Activated CD4-positive, alpha-beta T cell treated with anti-CD3 and anti-CD28 coated beads, Interleukin-2, amount 10 ng/mL, durations not matched to agents 24 days and 14 days (primary cell): ENCODE measurements at regions not wholly inside any gene's neighbourhood (a gene's known extent, or its start where the extent isn't known, plus 50 kb on each side); places are given as distances from the start of the nearest gene placed in this dataset.
A peak's percentile ranks its signal among the peaks of the same experiment; 100 is the strongest.

Experiments
- DNase-seq: peaks from one replicate; pipeline ENCODE4 v3.0.0; 2022
- H3K27ac Mint-ChIP-seq: one replicate; pipeline ENCODE4 v1.8.0; 2022; ENCODE audit warnings: mild to moderate bottlenecking, mixed read lengths
- H3K27me3 Mint-ChIP-seq: one replicate; pipeline ENCODE4 v1.8.0; 2022; ENCODE audit warnings: mixed read lengths
- H3K36me3 Mint-ChIP-seq: one replicate; pipeline ENCODE4 v1.8.0; 2022; ENCODE audit warnings: low read depth, mild to moderate bottlenecking, mixed read lengths
- H3K4me1 Mint-ChIP-seq: one replicate; pipeline ENCODE4 v1.8.0; 2021; ENCODE audit warnings: mixed read lengths
- H3K4me3 Mint-ChIP-seq: one replicate; pipeline ENCODE4 v1.8.0; 2022; ENCODE audit warnings: mild to moderate bottlenecking, moderate library complexity, mixed read lengths
- H3K9me3 Mint-ChIP-seq: one replicate; pipeline ENCODE4 v1.8.0; 2021; ENCODE audit warnings: mixed read lengths
- intact Hi-C: fragments of 100-400 bp; cut with micrococcal nuclease; formaldehyde crosslinking; loops from one replicate; pipeline ENCODE4 v1.15.1; 2023

DNA sequence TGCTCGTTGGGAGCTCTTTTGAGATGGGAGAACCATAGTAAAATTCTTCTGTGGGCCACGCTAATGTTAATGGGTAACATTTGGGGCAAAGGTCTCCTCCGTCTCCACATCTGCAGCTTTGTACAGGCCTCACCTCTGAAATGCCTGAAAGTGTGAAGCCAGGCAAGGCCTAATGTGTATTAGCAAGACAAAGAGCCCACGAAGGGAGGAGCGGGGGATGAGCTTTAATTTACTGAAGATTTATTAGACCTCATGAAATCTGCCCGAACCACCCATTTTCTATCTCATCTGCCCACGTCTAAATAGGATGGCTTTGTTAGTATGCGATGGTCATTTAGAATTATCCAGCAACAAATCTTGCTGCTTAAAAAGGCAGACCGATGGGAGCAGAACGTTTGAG lies 408.9 kb downstream of the PMP22 start:
- no peaks in the 10 kb centered on the region for H3K4me1 Mint-ChIP-seq
- DNase-seq, result no peak
- H3K27ac Mint-ChIP-seq, result no peak overlapping the region
- H3K36me3 Mint-ChIP-seq, result no peaks in the 10 kb centered on the region
- intact Hi-C loops, result no loop called here
- no peaks in the 10 kb centered on the region for H3K27me3 Mint-ChIP-seq
- no peaks in the 10 kb centered on the region for H3K9me3 Mint-ChIP-seq
- H3K4me3 Mint-ChIP-seq, result no peak overlapping the region

- Mint-ChIP-seq H3K36me3 (no peaks in the 10 kb centered on the region), H3K4me3 (no peak overlapping the region), H3K9me3 (no peaks in the 10 kb centered on the region), H3K27me3 (no peaks in the 10 kb centered on the region), H3K27ac (no peak overlapping the region), H3K4me1 (no peaks in the 10 kb centered on the region)
- intact Hi-C loops, result no loop called here
- no peak for DNase-seq
Observed at GRCh38 chr17:14854691-14855090, 410.4 kb downstream of the PMP22 start.

GRCh38 chr17:14845591-14846281 lies 419.4 kb downstream of the PMP22 start:
- Mint-ChIP-seq H3K9me3 (no peaks in the 10 kb centered on the region), H3K27ac (no peak overlapping the region), H3K4me3 (no peak overlapping the region), H3K36me3 (no peaks in the 10 kb centered on the region), H3K4me1 (no peaks in the 10 kb centered on the region), H3K27me3 (no peaks in the 10 kb centered on the region)
- DNase-seq, result no peak
- intact Hi-C loops, result no loop called here

- Mint-ChIP-seq H3K4me1 (no peaks in the 10 kb centered on the region), H3K4me3 (no peak overlapping the region), H3K9me3 (no peaks in the 10 kb centered on the region), H3K36me3 (no peaks in the 10 kb centered on the region), H3K27me3 (no peaks in the 10 kb centered on the region), H3K27ac (no peak overlapping the region)
- no peak for DNase-seq
- intact Hi-C loops, result no loop called here
Observed at GRCh38 chr17:14843086-14843795, 421.9 kb downstream of the PMP22 start.

DNA sequence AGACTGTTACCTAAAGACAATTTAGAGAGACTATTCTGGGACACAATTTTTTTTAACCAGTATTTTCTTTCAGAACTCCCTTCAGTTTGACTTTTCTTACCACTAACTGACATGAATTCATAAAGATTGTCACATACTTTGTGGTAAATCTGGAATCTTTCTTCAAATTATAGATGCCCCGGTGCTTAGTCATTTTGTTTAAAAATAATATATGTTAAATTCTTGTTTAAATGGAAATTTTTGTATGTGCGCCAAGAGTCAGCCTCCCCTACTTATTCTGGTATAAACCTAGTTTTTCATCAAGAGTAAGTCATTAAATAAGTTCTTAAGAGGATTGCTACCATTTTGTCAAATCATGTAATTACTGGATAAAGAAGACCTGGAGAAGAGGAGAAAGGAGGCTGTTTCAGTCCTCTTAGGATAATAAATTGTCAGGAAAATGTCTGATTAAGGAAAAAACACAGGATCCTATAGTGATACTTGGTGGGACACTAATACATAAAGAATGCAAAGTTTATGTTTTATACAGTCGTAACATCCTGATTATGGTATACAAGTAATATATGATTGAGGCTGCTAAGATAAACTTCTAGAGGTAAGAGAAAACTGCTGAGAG lies 424.4 kb downstream of the PMP22 start:
- Mint-ChIP-seq H3K4me3 (no peak overlapping the region), H3K4me1 (no peaks in the 10 kb centered on the region), H3K36me3 (no peaks in the 10 kb centered on the region), H3K27me3 (no peaks in the 10 kb centered on the region), H3K27ac (no peak overlapping the region), H3K9me3 (no peaks in the 10 kb centered on the region)
- intact Hi-C loops, result no loop called here
- DNase-seq, result no peak

DNA sequence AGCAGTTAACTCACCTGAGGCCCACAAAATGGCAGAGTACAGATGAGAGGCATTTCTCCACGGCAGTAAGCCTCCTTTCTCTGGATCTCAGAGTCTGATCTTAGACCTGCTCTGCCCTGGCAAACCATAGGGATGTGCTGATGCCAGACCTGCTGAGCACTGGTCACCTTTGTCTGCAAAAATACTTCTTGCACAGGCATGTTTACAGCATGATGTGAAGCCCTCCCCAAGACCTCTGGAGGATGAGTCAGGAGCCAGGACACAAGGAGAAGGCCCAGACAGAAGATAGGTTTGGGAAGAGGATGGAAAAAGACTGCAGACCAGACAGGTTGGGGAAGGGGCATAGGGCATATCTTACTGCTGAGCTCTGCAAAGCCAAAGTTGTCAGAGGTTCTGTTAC lies 426.6 kb downstream of the PMP22 start:
- intact Hi-C loops, result no loop called here
- no peak overlapping the region for H3K27ac Mint-ChIP-seq
- no peaks in the 10 kb centered on the region for H3K9me3 Mint-ChIP-seq
- no peaks in the 10 kb centered on the region for H3K36me3 Mint-ChIP-seq
- no peaks in the 10 kb centered on the region for H3K4me1 Mint-ChIP-seq
- H3K4me3 Mint-ChIP-seq, result no peak overlapping the region
- no peak for DNase-seq
- no peaks in the 10 kb centered on the region for H3K27me3 Mint-ChIP-seq

DNA sequence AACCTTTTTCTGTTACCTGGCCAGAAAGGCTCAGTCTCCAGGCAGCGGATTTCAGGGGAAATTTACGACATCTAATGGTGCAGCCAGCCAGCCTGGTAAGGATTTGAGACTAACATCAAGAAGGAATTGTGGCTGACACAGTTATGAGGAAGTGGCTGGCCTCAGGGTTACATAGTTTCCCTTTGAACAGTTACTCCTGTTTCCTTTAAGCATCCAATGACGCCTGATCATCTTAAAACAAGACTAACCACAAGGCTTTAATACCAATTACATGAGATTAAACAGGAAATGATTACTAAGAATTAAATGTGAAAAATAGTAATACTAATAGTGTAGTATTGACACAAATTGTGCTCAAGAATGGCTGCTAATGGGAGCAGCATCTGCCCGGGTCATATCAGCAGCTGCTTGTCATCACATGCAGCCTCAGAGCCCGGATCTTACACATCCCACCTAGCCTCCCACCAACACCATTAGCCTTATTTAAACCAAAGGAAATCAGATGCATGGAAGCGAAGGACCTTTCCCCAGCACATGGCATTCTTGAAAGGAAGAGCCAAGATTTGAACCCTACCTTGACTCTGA lies 431.8 kb downstream of the PMP22 start:
- Mint-ChIP-seq H3K4me3 (no peak overlapping the region), H3K4me1 (no peaks in the 10 kb centered on the region), H3K27me3 (no peaks in the 10 kb centered on the region), H3K9me3 (no peaks in the 10 kb centered on the region), H3K27ac (no peak overlapping the region), H3K36me3 (no peaks in the 10 kb centered on the region)
- intact Hi-C loops, result no loop called here
- no peak for DNase-seq

- no peak for DNase-seq
- Mint-ChIP-seq H3K9me3 (no peaks in the 10 kb centered on the region), H3K27me3 (no peaks in the 10 kb centered on the region), H3K4me3 (no peak overlapping the region), H3K4me1 (no peaks in the 10 kb centered on the region), H3K36me3 (no peaks in the 10 kb centered on the region), H3K27ac (no peak overlapping the region)
- intact Hi-C loops, result no loop called here
Observed at GRCh38 chr17:14831491-14831890, 433.6 kb downstream of the PMP22 start.

DNA sequence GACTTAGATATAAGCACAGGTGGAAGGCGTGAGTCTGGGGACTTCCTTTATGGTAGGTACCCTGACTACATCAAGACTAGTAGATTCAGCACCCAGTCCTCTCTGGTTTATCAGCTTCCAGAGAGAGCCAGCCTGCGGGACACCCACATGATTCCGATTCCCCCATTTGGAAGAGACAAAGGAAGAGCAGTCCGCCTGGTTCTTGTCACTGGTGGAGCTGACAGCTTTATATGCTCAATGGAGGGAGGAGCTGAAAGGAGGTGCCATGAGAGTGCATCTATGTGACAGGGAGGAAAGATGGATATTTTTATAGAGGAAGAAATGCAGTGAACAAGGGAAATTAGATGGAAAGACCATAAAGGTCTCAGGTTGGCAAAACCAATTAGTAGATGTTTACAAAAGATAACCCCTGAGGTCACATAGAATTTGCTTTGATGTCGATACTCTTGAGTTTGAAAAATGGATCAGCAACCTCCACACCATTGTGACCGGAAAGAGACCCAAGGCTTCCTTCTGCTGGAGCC lies 437.7 kb downstream of the PMP22 start:
- Mint-ChIP-seq H3K9me3 (no peaks in the 10 kb centered on the region), H3K4me3 (no peak overlapping the region), H3K4me1 (no peaks in the 10 kb centered on the region), H3K27ac (no peak overlapping the region), H3K27me3 (no peaks in the 10 kb centered on the region), H3K36me3 (no peaks in the 10 kb centered on the region)
- DNase-seq, result no peak
- intact Hi-C loops, result no loop called here

- H3K27ac Mint-ChIP-seq, result no peak overlapping the region
- DNase-seq, result no peak
- no peaks in the 10 kb centered on the region for H3K9me3 Mint-ChIP-seq
- no peaks in the 10 kb centered on the region for H3K27me3 Mint-ChIP-seq
- H3K4me3 Mint-ChIP-seq, result no peak overlapping the region
- H3K36me3 Mint-ChIP-seq, result no peaks in the 10 kb centered on the region
- H3K4me1 Mint-ChIP-seq, result no peaks in the 10 kb centered on the region
- intact Hi-C loops, result no loop called here
Observed at GRCh38 chr17:14826358-14826757, 438.8 kb downstream of the PMP22 start.

DNA sequence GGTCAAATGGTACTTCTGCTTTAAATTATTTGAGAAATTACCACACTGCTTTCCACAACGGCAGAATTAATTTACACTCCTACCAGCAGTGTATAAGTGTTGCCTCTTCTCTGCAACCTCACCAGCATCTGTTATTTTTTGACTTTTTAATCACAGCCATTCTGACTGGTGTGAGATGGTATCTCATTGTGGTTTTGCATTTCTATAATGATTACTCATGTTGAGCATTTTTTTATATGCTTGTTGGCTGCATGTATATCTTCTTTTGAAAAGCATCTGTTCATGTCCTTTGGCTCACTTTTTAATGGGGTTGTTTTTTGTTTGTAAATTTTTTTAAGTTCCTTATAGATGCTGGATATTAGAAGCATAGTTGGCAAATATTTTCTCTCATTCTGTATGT lies 446.7 kb downstream of the PMP22 start:
- no peak overlapping the region for H3K27ac Mint-ChIP-seq
- H3K9me3 Mint-ChIP-seq, result peaks cover 5% of the 10 kb centered on the region
- no peaks in the 10 kb centered on the region for H3K4me1 Mint-ChIP-seq
- H3K36me3 Mint-ChIP-seq, result no peaks in the 10 kb centered on the region
- H3K4me3 Mint-ChIP-seq, result no peak overlapping the region
- no peak for DNase-seq
- no peaks in the 10 kb centered on the region for H3K27me3 Mint-ChIP-seq
- intact Hi-C loops, result no loop called here

DNA sequence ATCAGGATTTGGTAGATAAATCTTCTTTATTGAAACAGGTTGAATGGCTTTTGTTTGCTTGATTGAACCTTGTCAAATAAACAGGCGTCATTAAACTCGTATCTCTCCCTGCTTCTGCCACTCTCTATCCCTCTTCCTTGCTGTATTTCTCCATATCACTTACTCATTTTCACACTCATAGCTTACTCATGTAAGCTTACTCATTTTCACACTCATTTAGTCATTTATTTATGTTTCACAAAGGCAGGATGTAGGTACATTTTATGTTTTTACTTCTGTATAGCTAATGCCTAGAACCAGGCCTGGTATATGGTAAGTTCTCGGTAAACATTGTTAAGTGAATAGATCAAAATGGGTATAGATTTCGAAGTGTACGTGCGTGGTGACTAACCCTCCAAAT lies 450.0 kb downstream of the PMP22 start:
- intact Hi-C loops, result no loop called here
- DNase-seq, result no peak
- Mint-ChIP-seq H3K4me1 (no peaks in the 10 kb centered on the region), H3K4me3 (no peak overlapping the region), H3K9me3 (peaks cover 5% of the 10 kb centered on the region), H3K27me3 (no peaks in the 10 kb centered on the region), H3K27ac (no peak overlapping the region), H3K36me3 (no peaks in the 10 kb centered on the region)

DNA sequence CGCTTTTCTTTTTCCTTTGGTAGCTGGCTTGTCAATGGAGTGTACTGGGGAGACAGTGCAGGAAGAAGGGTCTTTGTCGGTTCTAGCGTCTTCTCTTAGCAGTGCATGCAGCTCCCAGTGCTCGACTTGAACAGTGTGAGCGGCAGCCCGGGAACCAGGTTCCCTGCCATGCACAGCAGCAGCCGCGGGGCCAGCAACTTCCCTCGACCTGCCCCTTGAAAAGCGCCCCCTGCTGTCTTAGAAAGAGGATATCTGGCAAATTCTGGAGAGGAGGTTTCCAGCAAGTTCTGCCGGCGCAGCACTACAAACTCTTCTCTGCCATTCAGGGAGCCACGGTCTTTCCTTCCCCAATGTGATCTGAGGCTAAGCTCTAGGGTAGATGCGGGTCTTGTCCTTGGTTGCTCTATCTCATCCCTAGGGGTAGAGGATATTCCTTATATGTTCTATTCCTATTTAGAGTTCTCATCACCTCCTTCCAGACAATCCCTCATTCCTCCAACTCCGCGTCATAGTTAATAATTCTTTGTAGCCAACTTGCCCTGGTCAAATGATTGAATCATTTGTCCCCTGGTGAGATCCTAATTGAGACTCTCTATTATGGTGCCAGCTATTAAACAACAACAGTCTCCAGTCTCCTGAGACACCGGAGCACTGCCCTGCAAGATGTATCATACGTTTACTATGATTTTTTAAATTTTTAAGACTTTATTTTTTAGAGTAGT lies 451.3 kb downstream of the PMP22 start:
- no peaks in the 10 kb centered on the region for H3K36me3 Mint-ChIP-seq
- H3K4me3 Mint-ChIP-seq, result no peak overlapping the region
- DNase-seq, result peak; percentile 71
- peaks cover 2% of the 10 kb centered on the region for H3K9me3 Mint-ChIP-seq
- no peaks in the 10 kb centered on the region for H3K27me3 Mint-ChIP-seq
- no peaks in the 10 kb centered on the region for H3K4me1 Mint-ChIP-seq
- H3K27ac Mint-ChIP-seq, result no peak overlapping the region
- intact Hi-C loops, result loop anchor here (1.0 kb wide), 1 partner anchor 1220 kb away; no protein-coding TSS in a partner anchor
